UCSD-AML1 (cell line): ENCODE measurements at regions not wholly inside any gene's neighbourhood (a gene's known extent, or its start where the extent isn't known, plus 50 kb on each side); places are given as distances from the start of the nearest gene placed in this dataset.
"Not testable (repeated sequence)": the region's sequence is repeated elsewhere in the genome, so short reads cannot be mapped to it uniquely, and the experiment has no call there.

Source experiments
- DNase-seq: peaks from one replicate; lab custom pipeline; 2025; ENCODE audit not compliant: unreplicated experiment; lab: John Stamatoyannopoulos, UW

GRCh38 chr10:3324612-3325038, 152.0 kb upstream of the PITRM1 start:
- no peak for DNase-seq

GRCh38 chr10:3323865-3324498, 151.4 kb upstream of the PITRM1 start:
- no peak for DNase-seq

GRCh38 chr10:3321123-3321522, 148.5 kb upstream of the PITRM1 start:
- no peak for DNase-seq

GRCh38 chr10:3319811-3320226, 147.2 kb upstream of the PITRM1 start:
- DNase-seq: no peak

- not testable (repeated sequence) for DNase-seq
Measured at GRCh38 chr10:3318480-3318807, 145.9 kb upstream of the PITRM1 start.

GRCh38 chr10:3317553-3318479, 145.2 kb upstream of the PITRM1 start:
- not testable (repeated sequence) for DNase-seq

GRCh38 chr10:3314445-3315085, 142.0 kb upstream of the PITRM1 start:
- not testable (repeated sequence) for DNase-seq

GRCh38 chr10:3313784-3314444, 141.3 kb upstream of the PITRM1 start:
- DNase-seq: not testable (repeated sequence)

GRCh38 chr10:3312403-3312940, 139.9 kb upstream of the PITRM1 start:
- DNase-seq: no peak

- no peak for DNase-seq
Measured at GRCh38 chr10:3310016-3310784, 137.6 kb upstream of the PITRM1 start.

GRCh38 chr10:3306050-3306449, 133.5 kb upstream of the PITRM1 start:
- no peak for DNase-seq

GRCh38 chr10:3295582-3296151, 123.1 kb upstream of the PITRM1 start:
- DNase-seq: no peak

GRCh38 chr10:3294919-3295581, 122.5 kb upstream of the PITRM1 start:
- DNase-seq: no peak

- no peak for DNase-seq
Measured at GRCh38 chr10:3293581-3294431, 121.2 kb upstream of the PITRM1 start.

GRCh38 chr10:3292636-3293035, 120.1 kb upstream of the PITRM1 start:
- DNase-seq: no peak

GRCh38 chr10:3290550-3290949, 118.0 kb upstream of the PITRM1 start:
- DNase-seq: no peak

GRCh38 chr10:3287572-3288445, 115.2 kb upstream of the PITRM1 start:
- no peak for DNase-seq

- DNase-seq: no peak
Measured at GRCh38 chr10:3282674-3283017, 110.1 kb upstream of the PITRM1 start.
